Gastrocnemius medialis (tissue), 4 donors: ENCODE measurements at regions not wholly inside any gene's neighbourhood (a gene's known extent, or its start where the extent isn't known, plus 50 kb on each side); places are given as distances from the start of the nearest gene placed in this dataset.

Experiments used
- POLR2A ChIP-seq, 2 donors: fragments of 450-650 bp; IDR thresholded peaks; one replicate each; pipeline ENCODE4 v1.6.1; 2017; ENCODE audit warnings: antibody characterized with exemption in 2 of 2, mild to moderate bottlenecking in 2 of 2, moderate library complexity in 2 of 2
- TF ChIP-seq, protein P1 (sequence below), 5 experiments: fragments of 450-650 bp in 3 of 5; fragments of 200-600 bp in 2 of 5; sonication (generic) in 2 of 5; IDR thresholded peaks in 4 of 5; conservative IDR thresholded peaks in 1 of 5; 1 replicate in 4 of 5; 2 replicates in 1 of 5; pipeline ENCODE4 v1.5.1; 2016 to 2019; ENCODE audit warnings: antibody characterized with exemption in 5 of 5, mild to moderate bottlenecking in 3 of 5, moderate library complexity in 3 of 5

DNA sequence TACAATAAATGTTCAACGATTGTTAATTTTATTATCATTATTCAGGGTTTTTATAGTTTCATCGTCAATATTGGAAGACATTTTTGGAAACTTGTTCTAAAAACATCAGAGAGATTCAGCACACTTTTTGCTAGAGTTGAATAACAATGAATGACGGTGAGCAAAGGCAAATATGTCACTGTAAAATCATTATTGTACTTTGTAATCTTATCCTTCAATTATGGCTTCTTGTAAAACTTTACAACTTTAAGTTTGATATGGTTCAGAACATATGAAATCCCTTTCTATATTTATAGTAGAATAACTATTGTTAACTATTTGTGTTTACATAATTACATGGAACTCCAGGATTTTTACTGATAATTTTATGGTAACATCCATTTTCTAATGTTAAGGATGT, 167.8 kb upstream of the SEMA3A start:
- TF ChIP-seq, protein P1, sequence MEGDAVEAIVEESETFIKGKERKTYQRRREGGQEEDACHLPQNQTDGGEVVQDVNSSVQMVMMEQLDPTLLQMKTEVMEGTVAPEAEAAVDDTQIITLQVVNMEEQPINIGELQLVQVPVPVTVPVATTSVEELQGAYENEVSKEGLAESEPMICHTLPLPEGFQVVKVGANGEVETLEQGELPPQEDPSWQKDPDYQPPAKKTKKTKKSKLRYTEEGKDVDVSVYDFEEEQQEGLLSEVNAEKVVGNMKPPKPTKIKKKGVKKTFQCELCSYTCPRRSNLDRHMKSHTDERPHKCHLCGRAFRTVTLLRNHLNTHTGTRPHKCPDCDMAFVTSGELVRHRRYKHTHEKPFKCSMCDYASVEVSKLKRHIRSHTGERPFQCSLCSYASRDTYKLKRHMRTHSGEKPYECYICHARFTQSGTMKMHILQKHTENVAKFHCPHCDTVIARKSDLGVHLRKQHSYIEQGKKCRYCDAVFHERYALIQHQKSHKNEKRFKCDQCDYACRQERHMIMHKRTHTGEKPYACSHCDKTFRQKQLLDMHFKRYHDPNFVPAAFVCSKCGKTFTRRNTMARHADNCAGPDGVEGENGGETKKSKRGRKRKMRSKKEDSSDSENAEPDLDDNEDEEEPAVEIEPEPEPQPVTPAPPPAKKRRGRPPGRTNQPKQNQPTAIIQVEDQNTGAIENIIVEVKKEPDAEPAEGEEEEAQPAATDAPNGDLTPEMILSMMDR (IDR thresholded peaks at IDR 0.05 in 4 of 5, conservative IDR thresholded peaks at IDR 0.05 in 1 of 5) = no peak
- no peak for TF ChIP-seq POLR2A (IDR thresholded peaks at IDR 0.05)
